ENCODE measurements at regions not wholly inside any gene's neighbourhood (a gene's known extent, or its start where the extent isn't known, plus 50 kb on each side); places are given as distances from the start of the nearest gene placed in this dataset.

- TF ChIP-seq EZH2phosphoT487 (IDR thresholded peaks at IDR 0.05; ENCODE audit: insufficient read depth, low read depth), result no peak
- TF ChIP-seq EZH2 (IDR thresholded peaks at IDR 0.05; ENCODE audit: insufficient read depth, poor library complexity, severe bottlenecking), result no peak
These were observed 608.6 kb upstream of the EEF2KMT start for GRCh38 chr16:5706211-5706610.

Data from GM23248 (cell line).